HEK293 (cell line): ENCODE measurements at regions not wholly inside any gene's neighbourhood (a gene's known extent, or its start where the extent isn't known, plus 50 kb on each side); places are given as distances from the start of the nearest gene placed in this dataset.

Source experiments
- CTCF ChIA-PET: fragments of 350-600 bp; formaldehyde crosslinking; extraction: SDS; loops from one replicate; lab custom pipeline; 2021; ENCODE audit warnings: antibody characterized with exemption; lab: Yijun Ruan, JAX
- POLR2A ChIA-PET: fragments of 300-600 bp; formaldehyde crosslinking; extraction: SDS; loops from one replicate; lab custom pipeline; 2020; ENCODE audit warnings: antibody characterized with exemption, inconsistent platforms; lab: Yijun Ruan, JAX
- H3K27ac ChIP-seq: fragments of 200-500 bp; sonication (Bioruptor generic); 2 replicates; pipeline ENCODE4 v1.5.1; 2014; ENCODE audit warnings: low read depth, low read length, control low read depth, inconsistent platforms; ENCODE audit errors: extremely low read depth
- H3K36me3 ChIP-seq, 2 experiments: fragments of 200-500 bp in 1 of 2; sonication (Bioruptor generic) in 1 of 2; 1 replicate in 1 of 2; 2 replicates in 1 of 2; pipeline ENCODE4 v1.5.1; 2014 to 2017; ENCODE audit warnings: inconsistent platforms in 2 of 2, low read length in 2 of 2; ENCODE audit not compliant: control insufficient read depth in 2 of 2, insufficient read depth in 1 of 2
- H3K4me1 ChIP-seq: fragments of 200-500 bp; sonication (Bioruptor generic); 2 replicates; pipeline ENCODE4 v1.5.1; 2014; ENCODE audit warnings: mild to moderate bottlenecking, low read length, inconsistent platforms; ENCODE audit not compliant: control insufficient read depth, insufficient read depth
- H3K4me3 ChIP-seq: 2 replicates; pipeline ENCODE4 v1.5.1; 2011; ENCODE audit warnings: low read depth, mild to moderate bottlenecking, control low read depth, low read length, moderate library complexity
- H3K9me3 ChIP-seq: fragments of 200-500 bp; sonication (Bioruptor generic); 2 replicates; pipeline ENCODE4 v1.5.1; 2014; ENCODE audit warnings: low read depth, low read length, inconsistent platforms; ENCODE audit not compliant: control insufficient read depth, insufficient read depth
- BCL11A ChIP-seq: fragments of 450-650 bp; formaldehyde crosslinking; IDR thresholded peaks from 2 replicates; pipeline ENCODE4 v1.5.1; 2016; ENCODE audit warnings: low read depth, missing biosample characterization, missing genetic modification characterization
- FEZF1 ChIP-seq: fragments of 450-650 bp; formaldehyde crosslinking; IDR thresholded peaks from 2 replicates; pipeline ENCODE4 v1.5.1; 2016; ENCODE audit warnings: missing biosample characterization, missing genetic modification characterization
- HOXC10 ChIP-seq: sonication (generic); formaldehyde crosslinking; IDR thresholded peaks from 2 replicates; pipeline ENCODE4 v1.8.1; 2023; ENCODE audit warnings: mild to moderate bottlenecking, missing genetic modification reagents
- KLF9 ChIP-seq: fragments of 450-650 bp; formaldehyde crosslinking; IDR thresholded peaks from 2 replicates; pipeline ENCODE4 v1.5.1; 2016; ENCODE audit warnings: missing biosample characterization, missing genetic modification characterization, low read depth
- OVOL3 ChIP-seq: fragments of 450-650 bp; formaldehyde crosslinking; IDR thresholded peaks from 2 replicates; pipeline ENCODE4 v1.5.1; 2016; ENCODE audit warnings: missing biosample characterization, missing genetic modification characterization
- SCRT1 ChIP-seq: fragments of 450-650 bp; formaldehyde crosslinking; IDR thresholded peaks from 2 replicates; pipeline ENCODE4 v1.5.1; 2016; ENCODE audit warnings: missing biosample characterization, missing genetic modification characterization, borderline replicate concordance
- SP7 ChIP-seq: fragments of 450-650 bp; formaldehyde crosslinking; IDR thresholded peaks from 2 replicates; pipeline ENCODE4 v1.5.1; 2016; ENCODE audit warnings: missing biosample characterization, missing genetic modification characterization
- ZBTB17 ChIP-seq: fragments of 450-650 bp; formaldehyde crosslinking; IDR thresholded peaks from 2 replicates; pipeline ENCODE4 v1.5.1; 2016; ENCODE audit warnings: missing biosample characterization, missing genetic modification characterization
- ZNF140 ChIP-seq: fragments of 450-650 bp; formaldehyde crosslinking; IDR thresholded peaks from 2 replicates; pipeline ENCODE4 v1.5.1; 2016; ENCODE audit warnings: missing biosample characterization, missing genetic modification characterization
- ZNF24 ChIP-seq: fragments of 450-650 bp; formaldehyde crosslinking; IDR thresholded peaks from 2 replicates; pipeline ENCODE4 v1.5.1; 2016; ENCODE audit warnings: missing biosample characterization, missing genetic modification characterization
- ZNF341 ChIP-seq: fragments of 450-650 bp; formaldehyde crosslinking; IDR thresholded peaks from 2 replicates; pipeline ENCODE4; 2016; ENCODE audit warnings: low read depth, missing biosample characterization, missing genetic modification characterization
- ZNF37A ChIP-seq: fragments of 450-650 bp; IDR thresholded peaks from 2 replicates; pipeline ENCODE4 v1.5.1; 2018; ENCODE audit warnings: missing biosample characterization, missing genetic modification characterization
- ZNF529 ChIP-seq: fragments of 450-650 bp; formaldehyde crosslinking; IDR thresholded peaks from 2 replicates; pipeline ENCODE4 v1.5.1; 2017; ENCODE audit warnings: missing genetic modification characterization, missing biosample characterization; ENCODE audit not compliant: insufficient replicate concordance
- ZNF560 ChIP-seq: fragments of 450-650 bp; formaldehyde crosslinking; IDR thresholded peaks from 2 replicates; pipeline ENCODE4 v1.5.1; 2017; ENCODE audit warnings: missing biosample characterization, missing genetic modification characterization, borderline replicate concordance
- ZNF561 ChIP-seq: fragments of 450-650 bp; IDR thresholded peaks from 2 replicates; pipeline ENCODE4 v1.5.1; 2018; ENCODE audit warnings: missing biosample characterization, missing genetic modification characterization, borderline replicate concordance
- ZNF626 ChIP-seq: fragments of 450-650 bp; sonication (Bioruptor Pico); formaldehyde crosslinking; IDR thresholded peaks from 2 replicates; pipeline ENCODE4 v1.5.1; 2018; ENCODE audit warnings: missing biosample characterization, missing genetic modification characterization, inconsistent platforms
- ZNF76 ChIP-seq: fragments of 450-650 bp; formaldehyde crosslinking; IDR thresholded peaks from 2 replicates; pipeline ENCODE4; 2016; ENCODE audit warnings: low read depth, missing biosample characterization, missing genetic modification characterization, borderline replicate concordance
- TF ChIP-seq, protein P1 (sequence below): fragments of 450-650 bp; formaldehyde crosslinking; IDR thresholded peaks from 2 replicates; pipeline ENCODE4; 2016; ENCODE audit warnings: missing biosample characterization, missing genetic modification characterization
- TF ChIP-seq, protein P2 (sequence below): fragments of 450-650 bp; formaldehyde crosslinking; IDR thresholded peaks from 2 replicates; pipeline ENCODE4 v1.5.0; 2017; ENCODE audit warnings: missing biosample characterization, missing genetic modification characterization, borderline replicate concordance
- TF ChIP-seq, protein P3 (sequence below): fragments of 450-650 bp; formaldehyde crosslinking; IDR thresholded peaks from 2 replicates; pipeline ENCODE4 v1.5.1; 2016; ENCODE audit warnings: missing biosample characterization, missing genetic modification characterization, borderline replicate concordance
- TF ChIP-seq, protein P4 (sequence below): IDR thresholded peaks from 2 replicates; pipeline ENCODE4 v1.6.1; 2011; ENCODE audit warnings: mild to moderate bottlenecking, low read depth, low read length, borderline replicate concordance
- TF ChIP-seq, protein P5 (sequence below): fragments of 450-650 bp; formaldehyde crosslinking; conservative IDR thresholded peaks from 2 replicates; pipeline ENCODE4 v1.5.1; 2016; ENCODE audit warnings: low read depth, missing biosample characterization, missing genetic modification characterization
- TF ChIP-seq, protein P6 (sequence below): fragments of 450-650 bp; formaldehyde crosslinking; IDR thresholded peaks from 2 replicates; pipeline ENCODE4 v1.5.1; 2017; ENCODE audit warnings: missing biosample characterization, missing genetic modification characterization

DNA sequence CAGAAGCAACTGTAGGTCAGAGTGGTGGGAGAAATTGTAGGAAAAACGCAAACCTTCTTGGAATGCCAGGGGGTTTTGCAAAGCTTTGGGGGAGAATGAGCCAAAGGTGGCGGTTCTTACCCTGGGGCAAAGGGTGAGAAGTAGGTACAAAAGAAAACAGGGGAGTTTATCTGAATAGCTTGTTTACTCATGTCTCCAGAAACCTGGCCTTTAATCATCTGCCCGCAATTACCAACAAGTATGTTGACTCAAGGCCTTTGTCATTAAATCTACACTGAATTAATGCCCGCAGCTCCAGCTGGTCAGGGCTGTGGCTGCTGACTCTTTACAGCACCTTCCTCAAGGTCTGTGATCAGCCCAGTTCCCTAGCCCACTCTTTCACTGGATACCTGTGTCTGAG, 320.1 kb downstream of the CBLN1 start (continued):
- TF ChIP-seq ZNF76 (tag by site-specific recombination) (no peak), ZNF341 (tag by site-specific recombination) (no peak), ZNF37A (tag by site-specific recombination) (no peak), SCRT1 (no peak), ZNF626 (tag by site-specific recombination) (no peak), SP7 (tag by site-specific recombination) (no peak)
- TF ChIP-seq, protein P1, sequence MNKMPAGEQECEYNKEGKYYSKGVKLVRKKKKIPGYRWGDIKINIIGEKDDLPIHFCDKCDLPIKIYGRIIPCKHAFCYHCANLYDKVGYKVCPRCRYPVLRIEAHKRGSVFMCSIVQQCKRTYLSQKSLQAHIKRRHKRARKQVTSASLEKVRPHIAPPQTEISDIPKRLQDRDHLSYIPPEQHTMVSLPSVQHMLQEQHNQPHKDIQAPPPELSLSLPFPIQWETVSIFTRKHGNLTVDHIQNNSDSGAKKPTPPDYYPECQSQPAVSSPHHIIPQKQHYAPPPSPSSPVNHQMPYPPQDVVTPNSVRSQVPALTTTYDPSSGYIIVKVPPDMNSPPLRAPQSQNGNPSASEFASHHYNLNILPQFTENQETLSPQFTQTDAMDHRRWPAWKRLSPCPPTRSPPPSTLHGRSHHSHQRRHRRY (tag by site-specific recombination) = no peak

DNA sequence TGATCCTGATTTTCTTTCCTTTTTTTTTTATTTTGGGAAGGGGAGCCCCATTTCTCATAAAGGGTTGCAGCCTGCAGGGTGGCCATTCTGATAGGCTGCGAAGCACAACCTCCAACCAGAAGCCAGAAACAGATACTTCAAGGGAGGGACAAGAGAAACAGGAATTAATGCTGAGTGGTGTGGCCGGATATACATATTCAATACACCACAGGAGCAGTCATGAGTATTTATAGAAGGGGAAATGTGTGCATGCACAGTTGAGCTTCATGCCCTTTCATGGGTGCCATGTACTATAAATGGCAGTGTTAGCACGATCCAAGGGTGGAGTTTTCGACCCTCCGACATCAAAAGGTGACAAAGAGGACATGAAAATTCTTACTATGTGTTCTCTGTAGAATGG, 320.8 kb downstream of the CBLN1 start:
- Histone ChIP-seq H3K4me3 (no peak overlapping the region), H3K4me1 (peaks cover 9% of the 10 kb centered on the region), H3K36me3 (no peaks in the 10 kb centered on the region)
- CTCF ChIA-PET = no interaction called here
- TF ChIP-seq ZNF560 (tag by site-specific recombination) = no peak
- TF ChIP-seq OVOL3 = no peak
- TF ChIP-seq, protein P2, sequence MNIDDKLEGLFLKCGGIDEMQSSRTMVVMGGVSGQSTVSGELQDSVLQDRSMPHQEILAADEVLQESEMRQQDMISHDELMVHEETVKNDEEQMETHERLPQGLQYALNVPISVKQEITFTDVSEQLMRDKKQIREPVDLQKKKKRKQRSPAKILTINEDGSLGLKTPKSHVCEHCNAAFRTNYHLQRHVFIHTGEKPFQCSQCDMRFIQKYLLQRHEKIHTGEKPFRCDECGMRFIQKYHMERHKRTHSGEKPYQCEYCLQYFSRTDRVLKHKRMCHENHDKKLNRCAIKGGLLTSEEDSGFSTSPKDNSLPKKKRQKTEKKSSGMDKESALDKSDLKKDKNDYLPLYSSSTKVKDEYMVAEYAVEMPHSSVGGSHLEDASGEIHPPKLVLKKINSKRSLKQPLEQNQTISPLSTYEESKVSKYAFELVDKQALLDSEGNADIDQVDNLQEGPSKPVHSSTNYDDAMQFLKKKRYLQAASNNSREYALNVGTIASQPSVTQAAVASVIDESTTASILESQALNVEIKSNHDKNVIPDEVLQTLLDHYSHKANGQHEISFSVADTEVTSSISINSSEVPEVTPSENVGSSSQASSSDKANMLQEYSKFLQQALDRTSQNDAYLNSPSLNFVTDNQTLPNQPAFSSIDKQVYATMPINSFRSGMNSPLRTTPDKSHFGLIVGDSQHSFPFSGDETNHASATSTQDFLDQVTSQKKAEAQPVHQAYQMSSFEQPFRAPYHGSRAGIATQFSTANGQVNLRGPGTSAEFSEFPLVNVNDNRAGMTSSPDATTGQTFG (tag by site-specific recombination) = no peak
- no peak for TF ChIP-seq BCL11A
- TF ChIP-seq ZNF24 = no peak
- no peak for TF ChIP-seq ZNF37A (tag by site-specific recombination)
- TF ChIP-seq ZNF140 = no peak
- TF ChIP-seq, protein P3, sequence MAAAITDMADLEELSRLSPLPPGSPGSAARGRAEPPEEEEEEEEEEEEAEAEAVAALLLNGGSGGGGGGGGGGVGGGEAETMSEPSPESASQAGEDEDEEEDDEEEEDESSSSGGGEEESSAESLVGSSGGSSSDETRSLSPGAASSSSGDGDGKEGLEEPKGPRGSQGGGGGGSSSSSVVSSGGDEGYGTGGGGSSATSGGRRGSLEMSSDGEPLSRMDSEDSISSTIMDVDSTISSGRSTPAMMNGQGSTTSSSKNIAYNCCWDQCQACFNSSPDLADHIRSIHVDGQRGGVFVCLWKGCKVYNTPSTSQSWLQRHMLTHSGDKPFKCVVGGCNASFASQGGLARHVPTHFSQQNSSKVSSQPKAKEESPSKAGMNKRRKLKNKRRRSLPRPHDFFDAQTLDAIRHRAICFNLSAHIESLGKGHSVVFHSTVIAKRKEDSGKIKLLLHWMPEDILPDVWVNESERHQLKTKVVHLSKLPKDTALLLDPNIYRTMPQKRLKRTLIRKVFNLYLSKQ (tag by site-specific recombination) = no peak
- no peak for TF ChIP-seq ZNF529
- TF ChIP-seq, all 188 proteins: peak for 0
- no peaks in the 10 kb centered on the region for H3K9me3 ChIP-seq
- POLR2A ChIA-PET = no interaction called here
- H3K27ac ChIP-seq = no peak overlapping the region

DNA sequence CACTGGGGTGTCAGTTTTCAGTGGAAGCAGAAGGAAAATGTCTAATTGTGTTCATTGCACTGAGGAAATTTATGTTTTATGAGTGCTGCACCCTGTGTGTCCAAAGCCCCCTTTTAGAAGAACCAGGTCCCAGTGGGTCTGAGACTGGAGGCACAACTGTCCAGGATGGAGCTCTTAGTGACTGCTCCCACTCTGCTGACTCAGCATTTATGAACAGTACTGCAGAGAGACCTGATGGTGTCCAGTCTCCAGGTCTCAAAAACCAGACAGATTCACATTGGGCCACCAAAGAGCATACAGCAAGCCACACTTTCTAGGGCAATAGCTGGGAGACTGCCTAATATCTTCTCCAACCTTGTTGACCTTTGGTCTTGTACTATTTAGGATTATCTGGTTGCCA, 321.9 kb downstream of the CBLN1 start:
- Histone ChIP-seq H3K4me1 (peaks cover 3% of the 10 kb centered on the region; the same call in 1 of the 2 replicates), H3K4me3 (no peak overlapping the region), H3K27ac (no peak overlapping the region), H3K9me3 (no peaks in the 10 kb centered on the region), H3K36me3 (no peaks in the 10 kb centered on the region)
- ChIA-PET POLR2A (no interaction called here), CTCF (no interaction called here)
- TF ChIP-seq KLF9 = no peak
- TF ChIP-seq ZNF561 (tag by site-specific recombination) = no peak
- TF ChIP-seq, protein P4, sequence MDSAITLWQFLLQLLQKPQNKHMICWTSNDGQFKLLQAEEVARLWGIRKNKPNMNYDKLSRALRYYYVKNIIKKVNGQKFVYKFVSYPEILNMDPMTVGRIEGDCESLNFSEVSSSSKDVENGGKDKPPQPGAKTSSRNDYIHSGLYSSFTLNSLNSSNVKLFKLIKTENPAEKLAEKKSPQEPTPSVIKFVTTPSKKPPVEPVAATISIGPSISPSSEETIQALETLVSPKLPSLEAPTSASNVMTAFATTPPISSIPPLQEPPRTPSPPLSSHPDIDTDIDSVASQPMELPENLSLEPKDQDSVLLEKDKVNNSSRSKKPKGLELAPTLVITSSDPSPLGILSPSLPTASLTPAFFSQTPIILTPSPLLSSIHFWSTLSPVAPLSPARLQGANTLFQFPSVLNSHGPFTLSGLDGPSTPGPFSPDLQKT = no peak
- TF ChIP-seq ZBTB17 (tag by site-specific recombination) = no peak
- no peak for TF ChIP-seq FEZF1
- TF ChIP-seq, protein P5, sequence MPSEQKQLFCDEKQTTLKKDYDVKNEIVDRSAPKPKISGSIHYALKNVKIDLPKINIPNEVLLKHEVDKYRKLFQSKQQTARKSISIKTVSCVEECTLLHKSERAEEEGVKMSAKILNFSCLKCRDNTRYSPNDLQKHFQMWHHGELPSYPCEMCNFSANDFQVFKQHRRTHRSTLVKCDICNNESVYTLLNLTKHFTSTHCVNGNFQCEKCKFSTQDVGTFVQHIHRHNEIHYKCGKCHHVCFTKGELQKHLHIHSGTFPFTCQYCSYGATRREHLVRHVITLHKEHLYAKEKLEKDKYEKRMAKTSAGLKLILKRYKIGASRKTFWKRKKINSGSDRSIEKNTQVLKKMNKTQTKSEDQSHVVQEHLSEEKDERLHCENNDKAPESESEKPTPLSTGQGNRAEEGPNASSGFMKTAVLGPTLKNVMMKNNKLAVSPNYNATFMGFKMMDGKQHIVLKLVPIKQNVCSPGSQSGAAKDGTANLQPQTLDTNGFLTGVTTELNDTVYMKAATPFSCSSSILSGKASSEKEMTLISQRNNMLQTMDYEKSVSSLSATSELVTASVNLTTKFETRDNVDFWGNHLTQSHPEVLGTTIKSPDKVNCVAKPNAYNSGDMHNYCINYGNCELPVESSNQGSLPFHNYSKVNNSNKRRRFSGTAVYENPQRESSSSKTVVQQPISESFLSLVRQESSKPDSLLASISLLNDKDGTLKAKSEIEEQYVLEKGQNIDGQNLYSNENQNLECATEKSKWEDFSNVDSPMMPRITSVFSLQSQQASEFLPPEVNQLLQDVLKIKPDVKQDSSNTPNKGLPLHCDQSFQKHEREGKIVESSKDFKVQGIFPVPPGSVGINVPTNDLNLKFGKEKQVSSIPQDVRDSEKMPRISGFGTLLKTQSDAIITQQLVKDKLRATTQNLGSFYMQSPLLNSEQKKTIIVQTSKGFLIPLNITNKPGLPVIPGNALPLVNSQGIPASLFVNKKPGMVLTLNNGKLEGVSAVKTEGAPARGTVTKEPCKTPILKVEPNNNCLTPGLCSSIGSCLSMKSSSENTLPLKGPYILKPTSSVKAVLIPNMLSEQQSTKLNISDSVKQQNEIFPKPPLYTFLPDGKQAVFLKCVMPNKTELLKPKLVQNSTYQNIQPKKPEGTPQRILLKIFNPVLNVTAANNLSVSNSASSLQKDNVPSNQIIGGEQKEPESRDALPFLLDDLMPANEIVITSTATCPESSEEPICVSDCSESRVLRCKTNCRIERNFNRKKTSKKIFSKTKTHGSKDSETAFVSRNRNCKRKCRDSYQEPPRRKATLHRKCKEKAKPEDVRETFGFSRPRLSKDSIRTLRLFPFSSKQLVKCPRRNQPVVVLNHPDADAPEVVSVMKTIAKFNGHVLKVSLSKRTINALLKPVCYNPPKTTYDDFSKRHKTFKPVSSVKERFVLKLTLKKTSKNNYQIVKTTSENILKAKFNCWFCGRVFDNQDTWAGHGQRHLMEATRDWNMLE (tag by site-specific recombination) = no peak
- TF ChIP-seq, protein P6, sequence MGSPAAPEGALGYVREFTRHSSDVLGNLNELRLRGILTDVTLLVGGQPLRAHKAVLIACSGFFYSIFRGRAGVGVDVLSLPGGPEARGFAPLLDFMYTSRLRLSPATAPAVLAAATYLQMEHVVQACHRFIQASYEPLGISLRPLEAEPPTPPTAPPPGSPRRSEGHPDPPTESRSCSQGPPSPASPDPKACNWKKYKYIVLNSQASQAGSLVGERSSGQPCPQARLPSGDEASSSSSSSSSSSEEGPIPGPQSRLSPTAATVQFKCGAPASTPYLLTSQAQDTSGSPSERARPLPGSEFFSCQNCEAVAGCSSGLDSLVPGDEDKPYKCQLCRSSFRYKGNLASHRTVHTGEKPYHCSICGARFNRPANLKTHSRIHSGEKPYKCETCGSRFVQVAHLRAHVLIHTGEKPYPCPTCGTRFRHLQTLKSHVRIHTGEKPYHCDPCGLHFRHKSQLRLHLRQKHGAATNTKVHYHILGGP (tag by site-specific recombination) = no peak
- TF ChIP-seq HOXC10 (CRISPR knock-in tag) = no peak
